Epithelial cell of esophagus (primary cell): ENCODE measurements at regions not wholly inside any gene's neighbourhood (a gene's known extent, or its start where the extent isn't known, plus 50 kb on each side); places are given as distances from the start of the nearest gene placed in this dataset.
"Not testable (repeated sequence)": the region's sequence is repeated elsewhere in the genome, so short reads cannot be mapped to it uniquely, and the experiment has no call there.

Experiments used
- DNase-seq: peaks from one replicate; pipeline ENCODE4 v3.0.0; 2010; ENCODE audit warnings: low read depth
- H3K4me3 ChIP-seq: 2 replicates; pipeline ENCODE4 v1.5.1; 2011; ENCODE audit warnings: mild to moderate bottlenecking, low read length, control low read depth
- TF ChIP-seq, protein P1 (sequence below): IDR thresholded peaks from 2 replicates; pipeline ENCODE4 v1.5.1; 2011; ENCODE audit warnings: low read depth, mild to moderate bottlenecking, low read length, control low read depth, inconsistent platforms; ENCODE audit not compliant: insufficient read depth; ENCODE audit errors: missing control alignments

- not testable (repeated sequence) for H3K4me3 ChIP-seq, DNase-seq
Measured at GRCh38 chr12:76971216-76971879, 92.5 kb upstream of the CSRP2 start.

- DNase-seq = peak; percentile 47
- H3K4me3 ChIP-seq = no peak overlapping the region
- TF ChIP-seq, protein P1, sequence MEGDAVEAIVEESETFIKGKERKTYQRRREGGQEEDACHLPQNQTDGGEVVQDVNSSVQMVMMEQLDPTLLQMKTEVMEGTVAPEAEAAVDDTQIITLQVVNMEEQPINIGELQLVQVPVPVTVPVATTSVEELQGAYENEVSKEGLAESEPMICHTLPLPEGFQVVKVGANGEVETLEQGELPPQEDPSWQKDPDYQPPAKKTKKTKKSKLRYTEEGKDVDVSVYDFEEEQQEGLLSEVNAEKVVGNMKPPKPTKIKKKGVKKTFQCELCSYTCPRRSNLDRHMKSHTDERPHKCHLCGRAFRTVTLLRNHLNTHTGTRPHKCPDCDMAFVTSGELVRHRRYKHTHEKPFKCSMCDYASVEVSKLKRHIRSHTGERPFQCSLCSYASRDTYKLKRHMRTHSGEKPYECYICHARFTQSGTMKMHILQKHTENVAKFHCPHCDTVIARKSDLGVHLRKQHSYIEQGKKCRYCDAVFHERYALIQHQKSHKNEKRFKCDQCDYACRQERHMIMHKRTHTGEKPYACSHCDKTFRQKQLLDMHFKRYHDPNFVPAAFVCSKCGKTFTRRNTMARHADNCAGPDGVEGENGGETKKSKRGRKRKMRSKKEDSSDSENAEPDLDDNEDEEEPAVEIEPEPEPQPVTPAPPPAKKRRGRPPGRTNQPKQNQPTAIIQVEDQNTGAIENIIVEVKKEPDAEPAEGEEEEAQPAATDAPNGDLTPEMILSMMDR = no peak
Measured at GRCh38 chr12:76967181-76967885, 88.5 kb upstream of the CSRP2 start.

- DNase-seq = peak; percentile 91
- TF ChIP-seq, protein P1 = no peak
- H3K4me3 ChIP-seq = no peak overlapping the region
Measured at GRCh38 chr12:76964784-76965571, 86.2 kb upstream of the CSRP2 start.

- TF ChIP-seq, protein P1 = no peak
- no peak overlapping the region for H3K4me3 ChIP-seq
- DNase-seq = peak; percentile 85
Measured at GRCh38 chr12:76962099-76962498, 83.3 kb upstream of the CSRP2 start.

GRCh38 chr12:76957301-76957700, 78.5 kb upstream of the CSRP2 start:
- no peak overlapping the region for H3K4me3 ChIP-seq
- DNase-seq = peak; percentile 18
- TF ChIP-seq, protein P1 = no peak

- H3K4me3 ChIP-seq = no peak overlapping the region
- peak; percentile 95 for DNase-seq
- TF ChIP-seq, protein P1 = peak; percentile 51
Measured at GRCh38 chr12:76952995-76953394, 74.2 kb upstream of the CSRP2 start.

GRCh38 chr12:76948879-76949278, 70.1 kb upstream of the CSRP2 start:
- TF ChIP-seq, protein P1 = no peak
- no peak overlapping the region for H3K4me3 ChIP-seq
- DNase-seq = no peak
